GM10248 (cell line): ENCODE measurements at regions not wholly inside any gene's neighbourhood (a gene's known extent, or its start where the extent isn't known, plus 50 kb on each side); places are given as distances from the start of the nearest gene placed in this dataset.

ENCODE experiments used
- CTCF ChIA-PET: fragments of 300-600 bp; sonication (Branson Sonifier 250); formaldehyde crosslinking; extraction: SDS; loops from one replicate; lab custom pipeline; 2021; ENCODE audit warnings: antibody characterized with exemption; lab: Yijun Ruan, JAX
- POLR2A ChIA-PET: fragments of 350-650 bp; sonication (Branson Sonifier 250); formaldehyde crosslinking; extraction: SDS; loops from one replicate; lab custom pipeline; 2020; ENCODE audit warnings: antibody characterized with exemption; lab: Yijun Ruan, JAX
- DNase-seq: peaks from one replicate; pipeline ENCODE4 v3.0.0; 2012; ENCODE audit errors: extremely low spot score
- TF ChIP-seq, protein P1 (sequence below): IDR thresholded peaks from 2 replicates; pipeline ENCODE4 v1.5.1; 2012; ENCODE audit warnings: mild to moderate bottlenecking, low read depth; ENCODE audit errors: extremely low read depth, missing control alignments, control extremely low read depth

DNA sequence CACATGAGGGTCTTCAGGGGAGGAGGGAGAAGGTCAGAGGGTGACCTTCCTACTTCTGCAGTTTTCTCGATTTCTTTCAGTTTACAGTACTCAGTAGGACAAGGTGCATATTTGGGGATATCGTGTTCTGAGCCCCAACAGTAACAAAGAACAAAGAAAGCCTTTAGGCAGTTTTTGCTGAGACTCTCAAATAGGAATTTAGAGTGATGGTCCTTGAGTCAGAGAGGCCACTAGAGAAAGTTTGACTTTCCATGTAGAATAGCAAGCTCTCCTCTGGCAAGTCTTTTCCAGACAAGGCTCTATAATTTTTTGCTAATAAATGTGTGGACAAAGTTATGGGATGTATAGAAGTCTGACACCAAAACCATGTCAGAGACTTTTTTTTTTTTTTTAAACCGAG is 194.6 kb downstream of the TM9SF2 start:
- ChIA-PET CTCF (interaction anchor here (1.3 to 1.5 kb wide), 2 partner anchors 8 to 19 kb away, joined by 3 to 4 read pairs; no protein-coding TSS in a partner anchor), POLR2A (no interaction called here)
- no peak for DNase-seq
- TF ChIP-seq, protein P1, sequence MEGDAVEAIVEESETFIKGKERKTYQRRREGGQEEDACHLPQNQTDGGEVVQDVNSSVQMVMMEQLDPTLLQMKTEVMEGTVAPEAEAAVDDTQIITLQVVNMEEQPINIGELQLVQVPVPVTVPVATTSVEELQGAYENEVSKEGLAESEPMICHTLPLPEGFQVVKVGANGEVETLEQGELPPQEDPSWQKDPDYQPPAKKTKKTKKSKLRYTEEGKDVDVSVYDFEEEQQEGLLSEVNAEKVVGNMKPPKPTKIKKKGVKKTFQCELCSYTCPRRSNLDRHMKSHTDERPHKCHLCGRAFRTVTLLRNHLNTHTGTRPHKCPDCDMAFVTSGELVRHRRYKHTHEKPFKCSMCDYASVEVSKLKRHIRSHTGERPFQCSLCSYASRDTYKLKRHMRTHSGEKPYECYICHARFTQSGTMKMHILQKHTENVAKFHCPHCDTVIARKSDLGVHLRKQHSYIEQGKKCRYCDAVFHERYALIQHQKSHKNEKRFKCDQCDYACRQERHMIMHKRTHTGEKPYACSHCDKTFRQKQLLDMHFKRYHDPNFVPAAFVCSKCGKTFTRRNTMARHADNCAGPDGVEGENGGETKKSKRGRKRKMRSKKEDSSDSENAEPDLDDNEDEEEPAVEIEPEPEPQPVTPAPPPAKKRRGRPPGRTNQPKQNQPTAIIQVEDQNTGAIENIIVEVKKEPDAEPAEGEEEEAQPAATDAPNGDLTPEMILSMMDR = no peak

DNA sequence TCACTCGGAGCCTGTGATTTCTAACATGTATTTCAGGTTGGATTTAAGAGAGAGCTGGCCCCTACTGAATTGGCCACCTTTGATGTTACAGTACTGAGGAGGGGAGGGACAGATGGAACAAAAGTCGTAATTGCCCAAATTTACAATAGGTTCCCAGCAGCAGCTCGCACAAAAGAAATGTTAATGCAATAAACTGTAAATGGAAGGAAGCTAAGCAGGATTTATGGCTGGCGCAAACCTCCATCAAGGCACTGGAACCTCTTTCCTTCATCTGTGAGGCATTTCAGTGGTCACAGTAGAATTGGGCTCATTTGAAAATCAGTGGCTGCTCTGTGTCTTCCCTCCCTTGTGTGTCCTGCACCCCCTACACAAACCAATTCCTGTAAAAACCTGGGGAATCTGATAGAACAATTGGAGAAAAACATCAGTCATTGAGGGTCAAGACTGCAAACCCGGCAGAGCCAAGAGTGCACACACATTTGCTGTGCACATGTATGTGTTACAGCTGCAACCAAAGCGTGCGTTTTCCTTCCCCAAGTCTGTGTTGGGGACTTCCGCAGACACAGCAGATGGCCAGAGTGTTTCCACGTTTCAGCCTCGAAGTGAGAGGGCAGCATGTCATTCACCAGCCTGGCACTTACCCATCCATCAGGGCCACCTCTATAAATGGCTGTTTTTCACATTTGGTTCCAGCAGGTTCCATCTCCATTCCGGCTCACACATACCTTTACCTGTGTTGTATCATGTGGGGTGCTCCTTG is 192.8 kb downstream of the TM9SF2 start:
- ChIA-PET POLR2A (no interaction called here), CTCF (interaction anchor here (1.6 kb wide), 1 partner anchor 38 kb away, joined by 4 read pairs; no protein-coding TSS in a partner anchor)
- no peak for DNase-seq
- TF ChIP-seq, protein P1 = no peak

DNA sequence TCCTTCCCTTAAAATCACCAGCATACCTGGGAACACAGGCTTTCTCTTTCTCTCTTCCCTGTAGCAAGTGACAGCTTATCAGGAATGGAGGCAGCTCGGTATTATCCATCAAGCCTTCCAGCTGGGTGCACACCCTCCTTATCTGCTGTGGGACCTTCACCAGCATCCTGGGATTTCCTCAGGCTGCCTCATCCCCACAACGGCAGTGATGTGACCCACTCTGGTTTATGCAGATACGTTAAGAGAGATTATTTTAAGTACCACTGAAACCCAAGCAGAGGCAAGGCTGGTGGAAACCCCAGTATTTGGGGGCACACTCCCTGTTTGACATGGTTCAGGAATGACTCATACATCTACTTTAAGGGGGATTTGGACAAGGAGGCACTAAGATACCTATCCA is 192.1 kb downstream of the TM9SF2 start:
- POLR2A ChIA-PET = no interaction called here
- TF ChIP-seq, protein P1 = no peak
- DNase-seq = no peak
- CTCF ChIA-PET = interaction anchor here (1.6 kb wide), 1 partner anchor 37 kb away, joined by 4 read pairs; no protein-coding TSS in a partner anchor

DNA sequence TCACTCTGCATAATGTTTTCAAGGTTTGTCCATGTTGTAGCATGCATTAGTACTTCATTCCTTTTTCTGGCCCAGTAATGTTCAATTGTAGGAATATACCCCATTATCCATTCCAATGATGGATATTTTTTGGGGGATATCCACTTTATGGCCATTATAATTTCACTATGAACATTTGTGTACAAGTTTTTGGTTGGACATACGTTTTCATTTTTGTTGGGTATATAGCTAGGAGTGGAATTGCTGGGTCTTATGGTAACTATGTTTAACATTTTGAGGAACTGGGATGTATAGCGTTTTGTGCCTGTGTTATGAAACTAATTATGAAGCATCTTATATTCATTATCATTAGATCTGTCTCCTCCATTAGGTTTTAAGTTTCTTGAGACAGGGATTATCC is 191.6 kb downstream of the TM9SF2 start:
- TF ChIP-seq, protein P1 = no peak
- ChIA-PET CTCF (interaction anchor here (1.6 kb wide), 1 partner anchor 37 kb away, joined by 4 read pairs; no protein-coding TSS in a partner anchor), POLR2A (no interaction called here)
- DNase-seq = no peak

DNA sequence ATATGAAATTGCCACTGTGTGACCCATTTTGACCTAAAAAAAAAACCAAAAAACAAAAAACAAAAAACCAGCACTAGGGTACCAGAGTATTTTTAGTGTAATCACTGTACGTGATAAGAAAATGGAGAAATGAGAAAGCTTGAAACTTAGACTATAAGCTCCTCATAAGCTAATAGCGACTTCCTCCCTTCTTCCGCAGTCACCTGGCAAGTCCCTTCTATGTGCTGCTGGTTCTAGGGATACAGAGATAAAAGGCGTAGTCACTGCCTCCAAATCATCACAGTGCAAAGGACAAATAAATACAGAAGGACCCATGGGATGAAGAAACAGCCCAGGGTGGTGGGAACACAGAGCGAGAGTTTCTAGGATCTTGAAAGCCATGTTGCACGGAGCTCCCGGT is 190.3 kb downstream of the TM9SF2 start:
- ChIA-PET CTCF (interaction anchor here (0.7 kb wide), 1 partner anchor 76 kb away, joined by 3 read pairs; no protein-coding TSS in a partner anchor), POLR2A (no interaction called here)
- TF ChIP-seq, protein P1 = no peak
- no peak for DNase-seq

DNA sequence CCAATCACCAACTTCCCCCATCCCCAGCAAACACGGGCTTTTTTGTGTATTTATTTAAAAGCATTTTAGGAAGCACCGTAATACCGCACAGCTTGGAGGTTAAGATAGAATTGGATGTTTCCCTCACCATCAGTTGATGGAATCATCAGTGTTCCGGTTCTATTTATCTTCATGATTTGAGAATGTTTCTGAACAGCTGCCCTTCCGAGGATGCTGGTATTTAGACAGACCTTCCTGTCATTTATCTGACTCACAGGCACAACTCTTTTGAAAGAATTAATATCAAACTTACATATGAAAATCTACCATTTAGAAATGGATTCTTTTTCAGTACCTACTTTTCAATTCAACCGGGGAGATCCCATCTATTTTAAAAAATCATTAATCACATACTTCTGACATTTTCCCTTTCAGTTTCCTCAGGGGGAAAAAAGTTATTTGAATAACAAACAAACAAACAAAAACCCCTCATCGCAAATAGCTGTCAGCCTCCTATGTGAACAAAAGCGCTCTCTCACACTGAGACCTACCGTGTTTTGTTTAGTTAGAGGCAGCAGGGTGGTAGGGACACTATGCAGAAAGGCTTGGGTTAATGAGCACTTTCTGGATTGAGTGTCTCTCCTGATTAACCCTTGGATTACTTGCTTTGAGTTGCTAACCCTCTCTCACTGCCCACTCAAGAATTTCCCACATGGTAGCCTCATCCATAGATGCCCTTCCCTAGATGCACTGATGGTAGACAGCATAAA is 189.3 kb downstream of the TM9SF2 start:
- DNase-seq = no peak
- ChIA-PET CTCF (interaction anchor here (1.5 kb wide), 1 partner anchor 9 kb away, joined by 3 read pairs; no protein-coding TSS in a partner anchor), POLR2A (no interaction called here)
- TF ChIP-seq, protein P1 = no peak
